H1 (cell line): ENCODE measurements at regions not wholly inside any gene's neighbourhood (a gene's known extent, or its start where the extent isn't known, plus 50 kb on each side); places are given as distances from the start of the nearest gene placed in this dataset.

ENCODE experiments used
- CTCF ChIA-PET: fragments of 300-600 bp; sonication (Branson Sonifier 250); formaldehyde crosslinking; loops from one replicate; lab custom pipeline; 2021; ENCODE audit not compliant: partially characterized antibody; lab: Charles Lee
- POLR2A ChIA-PET: fragments of 300-600 bp; sonication (Branson Sonifier 250); formaldehyde crosslinking; loops from one replicate; lab custom pipeline; 2021; ENCODE audit warnings: inconsistent platforms; ENCODE audit not compliant: partially characterized antibody; lab: Charles Lee
- DNase-seq, 2 experiments: peaks; one replicate each; pipeline versions ENCODE4 v3.0.0 to v3.0.0-alpha.2; 2010 to 2022; ENCODE audit warnings: low spot score in 2 of 2, low read depth in 1 of 2, mixed read lengths in 1 of 2
- FAIRE-seq: peaks from 2 replicates; lab custom pipeline; 2011; peaks lifted over from hg19 to GRCh38; lab: Jason Lieb, UNC
- H2AFZ ChIP-seq: 2 replicates; pipeline ENCODE4 v1.8.1; 2012; ENCODE audit warnings: low read length, inconsistent platforms
- H2AK5ac ChIP-seq: 2 replicates; pipeline ENCODE4 v1.6.1; 2013; ENCODE audit warnings: low read depth, low read length
- H2BK120ac ChIP-seq: replicated peaks from 2 replicates; pipeline ENCODE3; 2013; ENCODE audit warnings: low read depth, low read length, inconsistent platforms
- H2BK12ac ChIP-seq: 2 replicates; pipeline ENCODE4 v1.6.1; 2013; ENCODE audit warnings: low read depth, low read length
- H2BK15ac ChIP-seq: 2 replicates; pipeline ENCODE4 v1.6.1; 2013; ENCODE audit warnings: low read length
- H2BK20ac ChIP-seq: 2 replicates; pipeline ENCODE4 v1.6.1; 2013; ENCODE audit warnings: low read length
- H2BK5ac ChIP-seq: 2 replicates; pipeline ENCODE4 v1.6.1; 2013; ENCODE audit warnings: low read depth, low read length
- H3K14ac ChIP-seq: 2 replicates; pipeline ENCODE4 v1.6.1; 2013; ENCODE audit warnings: inconsistent platforms; ENCODE audit not compliant: insufficient read length
- H3K18ac ChIP-seq: 2 replicates; pipeline ENCODE4 v1.6.1; 2013; ENCODE audit warnings: low read length; ENCODE audit errors: extremely low read depth
- H3K23ac ChIP-seq: 2 replicates; pipeline ENCODE4 v1.6.1; 2013; ENCODE audit warnings: inconsistent platforms; ENCODE audit not compliant: insufficient read length
- H3K23me2 ChIP-seq: 2 replicates; pipeline ENCODE4 v1.6.1; 2013; ENCODE audit warnings: low read depth, low read length
- H3K27ac ChIP-seq: 2 replicates; pipeline ENCODE4 v1.6.1; 2011; ENCODE audit warnings: low read depth, low read length, inconsistent platforms
- H3K27me3 ChIP-seq, 4 experiments: replicated peaks in 1 of 4; 1 replicate in 1 of 4; 2 replicates in 3 of 4; pipeline versions ENCODE4 v1.6.1 to v1.8.1; 2011 to 2013; ENCODE audit warnings: low read length in 3 of 4, mild to moderate bottlenecking in 3 of 4, inconsistent platforms in 2 of 4, mixed read lengths in 2 of 4, moderate library complexity in 1 of 4; ENCODE audit not compliant: control insufficient read depth in 3 of 4, insufficient read depth in 3 of 4; ENCODE audit errors: extremely low read depth in 1 of 4
- H3K36me3 ChIP-seq, 4 experiments: 2 replicates each; pipeline versions ENCODE4 v1.6.1 to v1.8.1; 2011 to 2013; ENCODE audit warnings: mild to moderate bottlenecking in 4 of 4, low read length in 3 of 4, moderate library complexity in 2 of 4, control low read depth in 1 of 4, inconsistent platforms in 1 of 4; ENCODE audit not compliant: insufficient read depth in 4 of 4, control insufficient read depth in 2 of 4
- H3K4ac ChIP-seq: replicated peaks from 2 replicates; pipeline ENCODE3; 2013; ENCODE audit warnings: low read length, low read depth, mixed read lengths, inconsistent platforms; ENCODE audit not compliant: insufficient read length
- H3K4me1 ChIP-seq, 4 experiments: replicated peaks in 1 of 4; 1 replicate in 1 of 4; 2 replicates in 3 of 4; pipeline versions ENCODE4 v1.6.1 to v1.8.1; 2011 to 2013; ENCODE audit warnings: low read length in 3 of 4, inconsistent platforms in 2 of 4, mixed read lengths in 1 of 4; ENCODE audit not compliant: insufficient read depth in 4 of 4, control insufficient read depth in 3 of 4
- H3K4me2 ChIP-seq, 2 experiments: 2 replicates each; pipeline versions ENCODE4 v1.6.1 to v1.8.1; 2011 to 2013; ENCODE audit warnings: low read depth in 2 of 2, low read length in 2 of 2, control low read depth in 1 of 2, inconsistent platforms in 1 of 2, mild to moderate bottlenecking in 1 of 2; ENCODE audit not compliant: insufficient read depth in 1 of 2
- H3K4me3 ChIP-seq, 4 experiments: fragments of 200-600, 300-600 bp in 1 of 4; sonication (generic), shearing (Covaris generic), sonication (Bioruptor Twin) in 1 of 4; 2 replicates each; pipeline versions ENCODE4 v1.5.1 to v1.8.1; 2011 to 2016; ENCODE audit warnings: low read length in 4 of 4, low read depth in 3 of 4, control low read depth in 2 of 4, inconsistent platforms in 2 of 4, mild to moderate bottlenecking in 2 of 4, mixed read lengths in 1 of 4, moderate library complexity in 1 of 4; ENCODE audit not compliant: insufficient read depth in 2 of 4; ENCODE audit errors: extremely low read depth in 1 of 4
- H3K56ac ChIP-seq: replicated peaks from 2 replicates; pipeline ENCODE3; 2013; ENCODE audit warnings: low read depth, mild to moderate bottlenecking, mixed read lengths, low read length, inconsistent platforms; ENCODE audit not compliant: insufficient read length
- H3K79me1 ChIP-seq: 2 replicates; pipeline ENCODE4 v1.6.1; 2013; ENCODE audit warnings: low read depth, low read length, control low read depth
- H3K79me2 ChIP-seq, 2 experiments: 2 replicates each; pipeline versions ENCODE4 v1.6.1 to v1.8.1; 2012 to 2013; ENCODE audit warnings: low read length in 2 of 2, mild to moderate bottlenecking in 2 of 2, inconsistent platforms in 1 of 2; ENCODE audit not compliant: insufficient read depth in 2 of 2, control insufficient read depth in 1 of 2
- H3K9ac ChIP-seq, 4 experiments: replicated peaks in 1 of 4; 1 replicate in 1 of 4; 2 replicates in 3 of 4; pipeline versions ENCODE4 v1.6.1 to v1.8.1; 2011 to 2013; ENCODE audit warnings: low read depth in 3 of 4, low read length in 3 of 4, control low read depth in 2 of 4, mild to moderate bottlenecking in 2 of 4, moderate library complexity in 2 of 4, inconsistent platforms in 1 of 4; ENCODE audit errors: extremely low read depth in 1 of 4
- H3K9me3 ChIP-seq, 2 experiments: 2 replicates each; pipeline versions ENCODE4 v1.6.1 to v1.8.1; 2012 to 2013; ENCODE audit warnings: mild to moderate bottlenecking in 2 of 2, moderate library complexity in 2 of 2, control low read depth in 1 of 2, inconsistent platforms in 1 of 2, low read depth in 1 of 2, low read length in 1 of 2, mixed read lengths in 1 of 2; ENCODE audit not compliant: insufficient read depth in 2 of 2
- H4K20me1 ChIP-seq, 2 experiments: replicated peaks in 1 of 2; 2 replicates each; pipeline versions ENCODE3 to v1.8.1; 2011 to 2013; ENCODE audit warnings: inconsistent platforms in 2 of 2, low read length in 2 of 2, mild to moderate bottlenecking in 1 of 2; ENCODE audit not compliant: insufficient read depth in 2 of 2, control insufficient read depth in 1 of 2
- H4K5ac ChIP-seq: 2 replicates; pipeline ENCODE4 v1.6.1; 2013; ENCODE audit warnings: low read length, low read depth, mixed read lengths, inconsistent platforms; ENCODE audit not compliant: insufficient read length
- H4K8ac ChIP-seq: 2 replicates; pipeline ENCODE4 v1.8.0; 2013; ENCODE audit warnings: mild to moderate bottlenecking, moderate library complexity, low read length, inconsistent platforms; ENCODE audit not compliant: insufficient read depth; ENCODE audit errors: extremely low read depth
- H4K91ac ChIP-seq: replicated peaks from 2 replicates; pipeline ENCODE3; 2013; ENCODE audit warnings: low read length, mixed read lengths, inconsistent platforms; ENCODE audit not compliant: insufficient read length
- JUND ChIP-seq: IDR thresholded peaks from 2 replicates; pipeline ENCODE4 v1.6.1; 2011; ENCODE audit warnings: mild to moderate bottlenecking, improper control_type of control experiment, low read length
- RXRA ChIP-seq: IDR thresholded peaks from 2 replicates; pipeline ENCODE4 v1.6.1; 2011; ENCODE audit warnings: low read depth, mild to moderate bottlenecking, low read length, moderate library complexity; ENCODE audit not compliant: insufficient read depth
- TF ChIP-seq, protein P1 (sequence below): IDR thresholded peaks from 2 replicates; pipeline ENCODE4 v1.6.1; 2012; ENCODE audit warnings: inconsistent platforms

DNA sequence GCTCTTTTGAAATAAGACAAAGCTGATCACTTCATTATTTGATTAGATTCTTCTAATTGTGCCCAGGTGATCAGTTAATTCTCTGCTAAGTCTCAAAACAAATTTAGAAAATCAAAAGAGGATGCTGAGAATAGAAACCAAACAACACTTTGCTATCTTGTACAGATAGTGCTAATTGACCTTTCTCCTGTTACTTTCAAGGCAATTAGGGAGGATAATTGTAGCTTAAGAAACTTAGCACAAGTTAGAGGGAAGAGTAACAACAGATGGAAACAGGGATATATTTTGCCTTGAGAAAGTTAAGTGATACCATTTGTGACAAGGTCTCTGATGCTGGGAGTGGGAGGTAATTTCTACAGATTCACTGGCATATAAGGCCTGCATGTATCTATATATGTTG lies 344.8 kb upstream of the GRM7 start:
- CTCF ChIA-PET = interaction anchor here (0.6 kb wide), 1 partner anchor 284 kb away, joined by 3 read pairs; no protein-coding TSS in a partner anchor
- Histone ChIP-seq H3K4me2 (no peak overlapping the region), H3K9me3 (no peaks in the 10 kb centered on the region), H3K23me2 (no peaks in the 10 kb centered on the region), H2BK15ac (no peak overlapping the region), H3K18ac (no peak overlapping the region), H3K27me3 (no peaks in the 10 kb centered on the region), H4K5ac (no peak overlapping the region), H3K27ac (no peak overlapping the region), H2BK20ac (no peak overlapping the region), H3K79me2 (no peaks in the 10 kb centered on the region), H3K14ac (no peak overlapping the region), H3K56ac (no peak overlapping the region), H2AFZ (no peak overlapping the region), H3K4ac (no peak overlapping the region), H3K36me3 (no peaks in the 10 kb centered on the region), H4K91ac (no peak overlapping the region), H3K79me1 (no peaks in the 10 kb centered on the region), H2BK12ac (no peak overlapping the region), H3K23ac (no peak overlapping the region), H3K4me1 (no peaks in the 10 kb centered on the region), H2AK5ac (no peak overlapping the region), H4K20me1 (no peaks in the 10 kb centered on the region), H2BK120ac (no peak overlapping the region), H2BK5ac (no peak overlapping the region), H4K8ac (no peak overlapping the region), H3K9ac (no peak overlapping the region), H3K4me3 (no peak overlapping the region)
- POLR2A ChIA-PET = no interaction called here
- FAIRE-seq = no peak
- no peak for DNase-seq
- no peak for TF ChIP-seq JUND
- TF ChIP-seq, protein P1, sequence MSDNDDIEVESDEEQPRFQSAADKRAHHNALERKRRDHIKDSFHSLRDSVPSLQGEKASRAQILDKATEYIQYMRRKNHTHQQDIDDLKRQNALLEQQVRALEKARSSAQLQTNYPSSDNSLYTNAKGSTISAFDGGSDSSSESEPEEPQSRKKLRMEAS = no peak
- no peak for TF ChIP-seq RXRA
